IMR-90 (cell line): ENCODE measurements at regions not wholly inside any gene's neighbourhood (a gene's known extent, or its start where the extent isn't known, plus 50 kb on each side); places are given as distances from the start of the nearest gene placed in this dataset.

ENCODE experiments used
- ATAC-seq: fragments of 200-7000 bp; cut with Tn5 transposase; 2 replicates; pipeline ENCODE4 v1.9.1; 2020; ENCODE audit warnings: low read depth, mild to moderate bottlenecking, moderate library complexity
- BruUV-seq: library from RNA; stranded (reverse); fragments of 400-500 nt; replicated peaks from 2 replicates; lab custom pipeline; 2021; lab: Mats Ljungman, UMichigan
- CTCF ChIA-PET: fragments of 300-600 bp; formaldehyde crosslinking; extraction: SDS; loops from one replicate; lab custom pipeline; 2021; ENCODE audit warnings: antibody characterized with exemption; lab: Yijun Ruan, JAX
- POLR2A ChIA-PET: fragments of 300-600 bp; sonication (Branson Sonifier 250); formaldehyde crosslinking; loops from one replicate; lab custom pipeline; 2022; ENCODE audit warnings: antibody characterized with exemption; ENCODE audit not compliant: unreplicated experiment; lab: Charles Lee
- DNase-seq: peaks from one replicate; pipeline ENCODE4 v3.0.0; 2013
- H2AFZ ChIP-seq: replicated peaks from 2 replicates; pipeline ENCODE3; 2013; ENCODE audit warnings: low read length, mild to moderate bottlenecking; ENCODE audit not compliant: poor library complexity
- H2AK5ac ChIP-seq: 2 replicates; pipeline ENCODE4 v1.6.1; 2013; ENCODE audit warnings: low read depth, low read length, inconsistent platforms
- H2AK9ac ChIP-seq: replicated peaks from 2 replicates; pipeline ENCODE3; 2013; ENCODE audit warnings: mild to moderate bottlenecking, low read depth, low read length, moderate library complexity; ENCODE audit not compliant: poor library complexity
- H2BK120ac ChIP-seq: 2 replicates; pipeline ENCODE4 v1.6.1; 2013; ENCODE audit warnings: low read depth, low read length, inconsistent platforms
- H2BK15ac ChIP-seq: 3 replicates; pipeline ENCODE4 v1.6.1; 2013; ENCODE audit warnings: low read depth, low read length, inconsistent platforms
- H2BK20ac ChIP-seq: 2 replicates; pipeline ENCODE4 v1.6.1; 2013; ENCODE audit warnings: low read depth, mild to moderate bottlenecking, inconsistent platforms, low read length, moderate library complexity
- H2BK5ac ChIP-seq: 2 replicates; pipeline ENCODE4 v1.6.1; 2013; ENCODE audit warnings: mild to moderate bottlenecking, low read depth, low read length, inconsistent platforms; ENCODE audit not compliant: poor library complexity, severe bottlenecking
- H3K14ac ChIP-seq: replicated peaks from 2 replicates; pipeline ENCODE4 v1.6.1; 2013; ENCODE audit warnings: low read depth, low read length, inconsistent platforms
- H3K18ac ChIP-seq: 2 replicates; pipeline ENCODE4 v1.6.1; 2013; ENCODE audit warnings: low read depth, low read length, control low read depth
- H3K23ac ChIP-seq: 2 replicates; pipeline ENCODE4 v1.6.1; 2013; ENCODE audit warnings: low read depth, low read length, inconsistent platforms
- H3K27ac ChIP-seq: 2 replicates; pipeline ENCODE4 v1.5.1; 2013; ENCODE audit warnings: mild to moderate bottlenecking, control low read depth, low read length; ENCODE audit not compliant: insufficient read depth
- H3K27me3 ChIP-seq: 2 replicates; pipeline ENCODE4 v1.6.1; 2013; ENCODE audit warnings: low read length; ENCODE audit not compliant: control insufficient read depth, insufficient read depth
- H3K36me3 ChIP-seq: 2 replicates; pipeline ENCODE4 v1.6.1; 2013; ENCODE audit warnings: low read length, mixed read lengths; ENCODE audit not compliant: control insufficient read depth, insufficient read depth
- H3K4ac ChIP-seq: 2 replicates; pipeline ENCODE4 v1.6.1; 2013; ENCODE audit warnings: low read depth, low read length, inconsistent platforms
- H3K4me1 ChIP-seq: 2 replicates; pipeline ENCODE4 v1.6.1; 2013; ENCODE audit warnings: low read length, mixed read lengths; ENCODE audit not compliant: control insufficient read depth, insufficient read depth
- H3K4me2 ChIP-seq: 2 replicates; pipeline ENCODE4 v1.6.1; 2013; ENCODE audit warnings: low read depth, mild to moderate bottlenecking, control low read depth, low read length, moderate library complexity
- H3K4me3 ChIP-seq: 2 replicates; pipeline ENCODE4 v1.5.1; 2013; ENCODE audit warnings: low read depth, mild to moderate bottlenecking, control low read depth, low read length, moderate library complexity; ENCODE audit not compliant: insufficient read depth
- H3K56ac ChIP-seq: 2 replicates; pipeline ENCODE4 v1.6.1; 2013; ENCODE audit warnings: low read length, inconsistent platforms; ENCODE audit not compliant: insufficient read depth; ENCODE audit errors: extremely low read depth
- H3K79me1 ChIP-seq, 2 experiments: 2 replicates each; pipeline ENCODE4 v1.6.1; 2013; ENCODE audit warnings: low read length in 2 of 2, inconsistent platforms in 1 of 2, low read depth in 1 of 2
- H3K9ac ChIP-seq: 2 replicates; pipeline ENCODE4 v1.6.1; 2013; ENCODE audit warnings: low read depth, low read length, control low read depth
- H3K9me1 ChIP-seq: 2 replicates; pipeline ENCODE4 v1.6.1; 2013; ENCODE audit warnings: low read length, inconsistent platforms; ENCODE audit not compliant: insufficient read depth
- H3K9me3 ChIP-seq: 2 replicates; pipeline ENCODE4 v1.6.1; 2013; ENCODE audit warnings: low read length; ENCODE audit not compliant: control insufficient read depth, insufficient read depth
- H4K20me1 ChIP-seq: 2 replicates; pipeline ENCODE4 v1.6.1; 2013; ENCODE audit warnings: low read length, inconsistent platforms; ENCODE audit not compliant: insufficient read depth
- H4K5ac ChIP-seq: 2 replicates; pipeline ENCODE4 v1.6.1; 2013; ENCODE audit warnings: mild to moderate bottlenecking, low read depth, low read length, control low read depth
- H4K8ac ChIP-seq, 2 experiments: 2 replicates each; pipeline ENCODE4 v1.6.1; 2013; ENCODE audit warnings: low read depth in 2 of 2, low read length in 2 of 2, control low read depth in 1 of 2, inconsistent platforms in 1 of 2
- H4K91ac ChIP-seq: 2 replicates; pipeline ENCODE4 v1.6.1; 2013; ENCODE audit warnings: low read depth, low read length, inconsistent platforms; ENCODE audit not compliant: insufficient read depth
- BHLHE40 ChIP-seq: fragments of 150-350 bp; IDR thresholded peaks from 2 replicates; pipeline ENCODE4 v1.6.1; 2016; ENCODE audit warnings: mild to moderate bottlenecking, low read depth, low read length
- CEBPB ChIP-seq: IDR thresholded peaks from 2 replicates; pipeline ENCODE4 v1.6.1; 2012; ENCODE audit warnings: low read depth, low read length, improper control_type of control experiment
- CHD1 ChIP-seq: IDR thresholded peaks from 2 replicates; pipeline ENCODE4 v1.6.1; 2012; ENCODE audit warnings: low read depth, low read length, improper control_type of control experiment
- FOS ChIP-seq: fragments of 150-350 bp; IDR thresholded peaks from 2 replicates; pipeline ENCODE4 v1.6.1; 2016; ENCODE audit warnings: low read depth, low read length
- MAFK ChIP-seq: IDR thresholded peaks from 2 replicates; pipeline ENCODE4 v1.6.1; 2012; ENCODE audit warnings: low read depth, low read length, improper control_type of control experiment
- MAZ ChIP-seq: IDR thresholded peaks from 2 replicates; pipeline ENCODE4 v1.6.1; 2012; ENCODE audit warnings: low read depth, mild to moderate bottlenecking, low read length, improper control_type of control experiment, moderate library complexity, borderline replicate concordance
- MXI1 ChIP-seq: IDR thresholded peaks from 2 replicates; pipeline ENCODE4 v1.6.1; 2012; ENCODE audit warnings: low read depth, mild to moderate bottlenecking, low read length, moderate library complexity, borderline replicate concordance
- NFE2L2 ChIP-seq: fragments of 150-350 bp; IDR thresholded peaks from 2 replicates; pipeline ENCODE4 v1.6.1; 2016; ENCODE audit warnings: low read depth, mild to moderate bottlenecking, low read length
- POLR2A ChIP-seq: IDR thresholded peaks from 2 replicates; pipeline ENCODE4 v1.6.1; 2012; ENCODE audit warnings: mild to moderate bottlenecking, low read depth, low read length
- RAD21 ChIP-seq: IDR thresholded peaks from 2 replicates; pipeline ENCODE4 v1.6.1; 2012; ENCODE audit warnings: low read length, improper control_type of control experiment
- RCOR1 ChIP-seq: IDR thresholded peaks from 2 replicates; pipeline ENCODE4 v1.6.1; 2012; ENCODE audit warnings: mild to moderate bottlenecking, low read length, improper control_type of control experiment; ENCODE audit not compliant: insufficient replicate concordance
- RFX5 ChIP-seq: IDR thresholded peaks from 2 replicates; pipeline ENCODE4 v1.8.0; 2012; ENCODE audit warnings: low read depth, mild to moderate bottlenecking, low read length, moderate library complexity
- SMC3 ChIP-seq: fragments of 150-350 bp; IDR thresholded peaks from 2 replicates; pipeline ENCODE4 v1.6.1; 2016; ENCODE audit warnings: low read depth, mild to moderate bottlenecking, antibody characterized with exemption, low read length, moderate library complexity
- whole genome bisulfite sequencing, 2 experiments: methylation state at CpG; one replicate each; pipeline versions ENCODE4 v1.1.5 to v1.1.7; 2013; ENCODE audit warnings: missing lambda C conversion rate in 2 of 2; ENCODE audit not compliant: insufficient read length in 1 of 2; ENCODE audit errors: extremely low coverage in 2 of 2; 5-methylcytosine and 5-hydroxymethylcytosine counted together
- dilution Hi-C: fragments of 300-500 bp; cut with HindIII; formaldehyde crosslinking; loops from one replicate; pipeline ENCODE4 v1.14.3; 2018; ENCODE audit warnings: low sequenced_read_pairs; ENCODE audit not compliant: unreplicated experiment
- in situ Hi-C: fragments of 300-500 bp; cut with MboI; formaldehyde crosslinking; loops from 3 replicates; pipeline ENCODE4 v1.14.3; 2019; ENCODE audit warnings: low sequenced_read_pairs, inconsistent platforms, mixed read lengths
- intact Hi-C: fragments of 100-400 bp; cut with micrococcal nuclease; formaldehyde crosslinking; loops from 2 replicates; pipeline ENCODE4 v1.10.0; 2022
- TF ChIP-seq, protein P1 (sequence below): fragments of 150-350 bp; IDR thresholded peaks from 2 replicates; pipeline ENCODE4 v1.6.1; 2016; ENCODE audit warnings: low read depth, mild to moderate bottlenecking, low read length, moderate library complexity, borderline replicate concordance
- TF ChIP-seq, protein P2 (sequence below): conservative IDR thresholded peaks from 2 replicates; pipeline ENCODE4 v1.5.1; 2012; ENCODE audit warnings: mild to moderate bottlenecking, low read depth, low read length, improper control_type of control experiment
- TF ChIP-seq, protein P3 (sequence below): fragments of 150-350 bp; IDR thresholded peaks from 2 replicates; pipeline ENCODE4 v1.6.1; 2017; ENCODE audit warnings: mild to moderate bottlenecking, antibody characterized with exemption, low read length, low read depth

DNA sequence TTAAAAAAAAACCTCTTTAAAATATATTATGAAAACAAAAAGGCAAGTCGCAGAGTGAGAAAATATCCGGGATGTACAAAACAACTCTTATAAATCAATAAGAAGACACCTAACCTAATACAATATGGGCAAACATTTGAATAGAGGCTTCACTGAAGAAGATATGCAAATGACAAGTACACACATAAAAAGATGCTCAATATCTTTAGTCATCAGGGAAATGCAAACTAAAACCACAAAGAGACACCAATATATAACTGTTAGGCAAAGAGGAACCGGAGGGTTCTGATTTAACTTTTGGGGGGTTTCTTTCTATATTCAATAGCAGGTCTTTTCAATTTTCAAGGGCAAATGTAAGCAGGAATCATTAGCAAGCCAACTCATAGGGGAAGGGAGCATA, 480.7 kb upstream of the SPTLC3 start:
- Histone ChIP-seq H3K9me1 (no peaks in the 10 kb centered on the region), H3K9me3 (peaks cover 13% of the 10 kb centered on the region), H2BK15ac (no peak overlapping the region), H3K4me3 (no peak overlapping the region), H3K56ac (no peak overlapping the region), H3K23ac (no peak overlapping the region), H3K27me3 (no peaks in the 10 kb centered on the region), H2BK5ac (no peak overlapping the region), H4K20me1 (no peaks in the 10 kb centered on the region), H4K5ac (no peak overlapping the region), H2AK5ac (no peak overlapping the region), H3K4me1 (no peaks in the 10 kb centered on the region), H4K8ac (no peak overlapping the region), H2BK120ac (no peak overlapping the region), H2BK20ac (no peak overlapping the region), H3K79me1 (no peaks in the 10 kb centered on the region), H4K91ac (no peak overlapping the region), H2AK9ac (no peak overlapping the region), H3K18ac (no peak overlapping the region), H3K4me2 (no peak overlapping the region), H3K27ac (no peak overlapping the region), H3K14ac (no peak overlapping the region), H2AFZ (no peak overlapping the region), H3K9ac (no peak overlapping the region), H3K36me3 (no peaks in the 10 kb centered on the region), H3K4ac (no peak overlapping the region)
- no peak for ATAC-seq
- in situ Hi-C loops, result no loop called here
- ChIA-PET POLR2A (no interaction called here), CTCF (no interaction called here)
- no peak for TF ChIP-seq CHD1
- TF ChIP-seq RCOR1, result no peak
- TF ChIP-seq NFE2L2, result no peak
- no peak for TF ChIP-seq FOS
- TF ChIP-seq SMC3, result no peak
- TF ChIP-seq CEBPB, result no peak
- TF ChIP-seq, protein P1, sequence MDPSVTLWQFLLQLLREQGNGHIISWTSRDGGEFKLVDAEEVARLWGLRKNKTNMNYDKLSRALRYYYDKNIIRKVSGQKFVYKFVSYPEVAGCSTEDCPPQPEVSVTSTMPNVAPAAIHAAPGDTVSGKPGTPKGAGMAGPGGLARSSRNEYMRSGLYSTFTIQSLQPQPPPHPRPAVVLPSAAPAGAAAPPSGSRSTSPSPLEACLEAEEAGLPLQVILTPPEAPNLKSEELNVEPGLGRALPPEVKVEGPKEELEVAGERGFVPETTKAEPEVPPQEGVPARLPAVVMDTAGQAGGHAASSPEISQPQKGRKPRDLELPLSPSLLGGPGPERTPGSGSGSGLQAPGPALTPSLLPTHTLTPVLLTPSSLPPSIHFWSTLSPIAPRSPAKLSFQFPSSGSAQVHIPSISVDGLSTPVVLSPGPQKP, result no peak
- no peak for TF ChIP-seq RFX5
- TF ChIP-seq MXI1, result no peak
- no peak for TF ChIP-seq RAD21
- no peak for TF ChIP-seq POLR2A
- TF ChIP-seq, protein P2, sequence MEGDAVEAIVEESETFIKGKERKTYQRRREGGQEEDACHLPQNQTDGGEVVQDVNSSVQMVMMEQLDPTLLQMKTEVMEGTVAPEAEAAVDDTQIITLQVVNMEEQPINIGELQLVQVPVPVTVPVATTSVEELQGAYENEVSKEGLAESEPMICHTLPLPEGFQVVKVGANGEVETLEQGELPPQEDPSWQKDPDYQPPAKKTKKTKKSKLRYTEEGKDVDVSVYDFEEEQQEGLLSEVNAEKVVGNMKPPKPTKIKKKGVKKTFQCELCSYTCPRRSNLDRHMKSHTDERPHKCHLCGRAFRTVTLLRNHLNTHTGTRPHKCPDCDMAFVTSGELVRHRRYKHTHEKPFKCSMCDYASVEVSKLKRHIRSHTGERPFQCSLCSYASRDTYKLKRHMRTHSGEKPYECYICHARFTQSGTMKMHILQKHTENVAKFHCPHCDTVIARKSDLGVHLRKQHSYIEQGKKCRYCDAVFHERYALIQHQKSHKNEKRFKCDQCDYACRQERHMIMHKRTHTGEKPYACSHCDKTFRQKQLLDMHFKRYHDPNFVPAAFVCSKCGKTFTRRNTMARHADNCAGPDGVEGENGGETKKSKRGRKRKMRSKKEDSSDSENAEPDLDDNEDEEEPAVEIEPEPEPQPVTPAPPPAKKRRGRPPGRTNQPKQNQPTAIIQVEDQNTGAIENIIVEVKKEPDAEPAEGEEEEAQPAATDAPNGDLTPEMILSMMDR, result no peak
- TF ChIP-seq, protein P3, sequence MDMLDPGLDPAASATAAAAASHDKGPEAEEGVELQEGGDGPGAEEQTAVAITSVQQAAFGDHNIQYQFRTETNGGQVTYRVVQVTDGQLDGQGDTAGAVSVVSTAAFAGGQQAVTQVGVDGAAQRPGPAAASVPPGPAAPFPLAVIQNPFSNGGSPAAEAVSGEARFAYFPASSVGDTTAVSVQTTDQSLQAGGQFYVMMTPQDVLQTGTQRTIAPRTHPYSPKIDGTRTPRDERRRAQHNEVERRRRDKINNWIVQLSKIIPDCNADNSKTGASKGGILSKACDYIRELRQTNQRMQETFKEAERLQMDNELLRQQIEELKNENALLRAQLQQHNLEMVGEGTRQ, result no peak
- no peak for TF ChIP-seq MAFK
- TF ChIP-seq MAZ, result no peak
- no peak for TF ChIP-seq BHLHE40
- WGBS, 2 experiments, result no CpG with 5 or more reads among the region's 3 CpGs
- DNase-seq, result no peak
- dilution Hi-C loops, result no loop called here
- BruUV-seq, result no TSS peak
- intact Hi-C loops, result no loop called here
